CD4-positive, alpha-beta T cell (primary cell): ENCODE measurements at regions not wholly inside any gene's neighbourhood (a gene's known extent, or its start where the extent isn't known, plus 50 kb on each side); places are given as distances from the start of the nearest gene placed in this dataset.

ENCODE experiments used
- ATAC-seq: fragments of 200-7000 bp; cut with Tn5 transposase; one replicate; pipeline ENCODE4 v1.10.0; 2022; ENCODE audit warnings: mild to moderate bottlenecking; ENCODE audit not compliant: poor library complexity
- CTCF ChIA-PET: fragments of 350-600 bp; sonication (Branson Sonifier 250); formaldehyde crosslinking; loops from one replicate; lab custom pipeline; 2021; ENCODE audit warnings: antibody characterized with exemption, inconsistent platforms; lab: Charles Lee
- POLR2A ChIA-PET: fragments of 350-600 bp; sonication (Branson Sonifier 250); formaldehyde crosslinking; loops from one replicate; lab custom pipeline; 2021; ENCODE audit warnings: antibody characterized with exemption, inconsistent platforms; lab: Charles Lee
- DNase-seq, 14 experiments: peaks; one replicate each; pipeline ENCODE4 v3.0.0-alpha.2; 2013 to 2020; ENCODE audit warnings: mixed read lengths in 2 of 14
- H3K27ac ChIP-seq, 2 donors: one replicate each; pipeline versions ENCODE4 v1.5.1 to v1.7.0; 2013; ENCODE audit warnings: low read length in 2 of 2, low read depth in 1 of 2, mild to moderate bottlenecking in 1 of 2
- H3K27me3 ChIP-seq, 2 experiments: 1 replicate in 1 of 2; 2 replicates in 1 of 2; pipeline versions ENCODE4 v1.6.1 to v1.7.0; 2013; ENCODE audit warnings: low read length in 2 of 2, control low read depth in 1 of 2, mild to moderate bottlenecking in 1 of 2, moderate library complexity in 1 of 2; ENCODE audit not compliant: insufficient read depth in 2 of 2, control insufficient read depth in 1 of 2
- H3K36me3 ChIP-seq: one replicate; pipeline ENCODE4 v1.6.1; 2013; ENCODE audit warnings: low read length, control low read depth; ENCODE audit not compliant: insufficient read depth
- H3K4me1 ChIP-seq: one replicate; pipeline ENCODE4 v1.6.1; 2013; ENCODE audit warnings: low read length, control low read depth; ENCODE audit not compliant: insufficient read depth
- H3K4me3 ChIP-seq: one replicate; pipeline ENCODE4 v1.5.1; 2013; ENCODE audit warnings: mild to moderate bottlenecking, low read length, moderate library complexity
- H3K9me3 ChIP-seq, 2 experiments: 1 replicate in 1 of 2; 2 replicates in 1 of 2; pipeline versions ENCODE4 v1.6.1 to v1.7.0; 2013; ENCODE audit warnings: low read length in 2 of 2, mild to moderate bottlenecking in 2 of 2, control low read depth in 1 of 2, moderate library complexity in 1 of 2; ENCODE audit not compliant: control insufficient read depth in 1 of 2, insufficient read depth in 1 of 2
- H3K27ac Mint-ChIP-seq: one replicate; pipeline ENCODE4 v1.8.0; 2020; ENCODE audit warnings: mixed read lengths
- H3K27me3 Mint-ChIP-seq: one replicate; pipeline ENCODE4 v1.8.0; 2021; ENCODE audit warnings: mixed read lengths
- H3K36me3 Mint-ChIP-seq: one replicate; pipeline ENCODE4 v1.8.0; 2021; ENCODE audit warnings: low read depth, mixed read lengths
- H3K4me1 Mint-ChIP-seq: one replicate; pipeline ENCODE4 v1.8.0; 2021; ENCODE audit warnings: low read depth, mixed read lengths
- H3K4me3 Mint-ChIP-seq: one replicate; pipeline ENCODE4 v1.8.0; 2020; ENCODE audit warnings: mild to moderate bottlenecking, mixed read lengths
- H3K9me3 Mint-ChIP-seq: one replicate; pipeline ENCODE4 v1.8.0; 2020; ENCODE audit warnings: mixed read lengths
- CTCF ChIP-seq: fragments of 200-600 bp; IDR thresholded peaks from one replicate; pipeline ENCODE4 v1.8.0; 2022; ENCODE audit warnings: antibody characterized with exemption, mild to moderate bottlenecking
- intact Hi-C, 2 experiments: fragments of 100-400 bp; cut with DNase I in 1 of 2; cut with micrococcal nuclease in 1 of 2; formaldehyde crosslinking; loops; one replicate each; pipeline versions ENCODE4 v1.15.1 to v1.9.0; 2023 to 2025; cut with DNase I, micrococcal nuclease

- no peak overlapping the region for H3K4me3 Mint-ChIP-seq
- ChIA-PET POLR2A (no interaction called here), CTCF (no interaction called here)
- Histone ChIP-seq H3K27me3 (no peaks in the 10 kb centered on the region), H3K4me1 (no peaks in the 10 kb centered on the region), H3K36me3 (no peaks in the 10 kb centered on the region), H3K9me3 (peaks cover 0 to 4% of the 10 kb centered on the region in 2 experiments), H3K27ac (no peak overlapping the region), H3K4me3 (no peak overlapping the region)
- TF ChIP-seq CTCF, result no peak
- H3K4me1 Mint-ChIP-seq, result no peaks in the 10 kb centered on the region
- H3K36me3 Mint-ChIP-seq, result no peaks in the 10 kb centered on the region
- H3K9me3 Mint-ChIP-seq, result peaks cover 5% of the 10 kb centered on the region
- H3K27me3 Mint-ChIP-seq, result no peaks in the 10 kb centered on the region
- H3K27ac Mint-ChIP-seq, result no peak overlapping the region
- DNase-seq, result no peak
- ATAC-seq, result no peak
- intact Hi-C loops, result no loop called here
Observed at GRCh38 chr4:19494961-19495360, 756.7 kb upstream of the SLIT2 start.

GRCh38 chr4:19492606-19493005, 759.1 kb upstream of the SLIT2 start:
- Histone ChIP-seq H3K36me3 (no peaks in the 10 kb centered on the region), H3K9me3 (no peaks in the 10 kb centered on the region), H3K27ac (no peak overlapping the region), H3K4me1 (no peaks in the 10 kb centered on the region), H3K4me3 (no peak overlapping the region), H3K27me3 (no peaks in the 10 kb centered on the region)
- Mint-ChIP-seq H3K36me3 (no peaks in the 10 kb centered on the region), H3K27me3 (no peaks in the 10 kb centered on the region), H3K4me3 (no peak overlapping the region), H3K27ac (no peak overlapping the region), H3K9me3 (peaks cover 5% of the 10 kb centered on the region), H3K4me1 (no peaks in the 10 kb centered on the region)
- ChIA-PET POLR2A (no interaction called here), CTCF (no interaction called here)
- no peak for TF ChIP-seq CTCF
- ATAC-seq (no peak), DNase-seq (no peak)
- intact Hi-C loops, result no loop called here

- Histone ChIP-seq H3K4me1 (no peaks in the 10 kb centered on the region), H3K36me3 (no peaks in the 10 kb centered on the region), H3K4me3 (no peak overlapping the region), H3K27ac (no peak overlapping the region), H3K27me3 (no peaks in the 10 kb centered on the region), H3K9me3 (peaks cover 0 to 10% of the 10 kb centered on the region in 2 experiments)
- DNase-seq (no peak), ATAC-seq (no peak)
- Mint-ChIP-seq H3K27ac (no peak overlapping the region), H3K36me3 (no peaks in the 10 kb centered on the region), H3K4me1 (no peaks in the 10 kb centered on the region), H3K9me3 (no peaks in the 10 kb centered on the region), H3K27me3 (no peaks in the 10 kb centered on the region), H3K4me3 (no peak overlapping the region)
- POLR2A ChIA-PET, result no interaction called here
- intact Hi-C loops, result no loop called here
- CTCF ChIA-PET, result no interaction called here
- TF ChIP-seq CTCF, result no peak
Observed at GRCh38 chr4:19486400-19486799, 765.3 kb upstream of the SLIT2 start.
